PC-9 (cell line): ENCODE measurements at regions not wholly inside any gene's neighbourhood (a gene's known extent, or its start where the extent isn't known, plus 50 kb on each side); places are given as distances from the start of the nearest gene placed in this dataset.

Experiments used
- BruUV-seq: library from RNA; stranded (reverse); fragments of 400-500 nt; replicated peaks from 2 replicates; lab custom pipeline; 2021; lab: Mats Ljungman, UMichigan
- CTCF ChIA-PET: fragments of 300-600 bp; sonication (Branson Sonifier 250); formaldehyde crosslinking; loops from one replicate; lab custom pipeline; 2022; ENCODE audit warnings: antibody characterized with exemption; lab: Charles Lee
- POLR2A ChIA-PET: fragments of 300-600 bp; sonication (Branson Sonifier 250); formaldehyde crosslinking; loops from one replicate; lab custom pipeline; 2022; ENCODE audit warnings: antibody characterized with exemption; ENCODE audit not compliant: unreplicated experiment; lab: Charles Lee
- DNase-seq, 2 experiments: peaks; one replicate each; pipeline versions ENCODE4 v3.0.0 to v3.0.0-alpha.2; 2015 to 2022; ENCODE audit warnings: mixed read lengths in 1 of 2
- H2AFZ ChIP-seq: fragments of 200-600 bp; sonication (generic); 2 replicates; pipeline ENCODE4 v1.8.1; 2017; ENCODE audit warnings: antibody characterized with exemption
- H3F3A ChIP-seq: fragments of 200-600 bp; sonication (generic); 2 replicates; pipeline ENCODE4 v1.8.1; 2017; ENCODE audit warnings: antibody characterized with exemption, mild to moderate bottlenecking, low read depth; ENCODE audit not compliant: insufficient read depth
- H3K27ac ChIP-seq: fragments of 200-600 bp; sonication (generic); 2 replicates; pipeline ENCODE4 v1.6.1; 2016; ENCODE audit warnings: mixed run types
- H3K27me3 ChIP-seq: fragments of 200-600 bp; sonication (generic); 2 replicates; pipeline ENCODE4 v1.6.1; 2016; ENCODE audit warnings: low read depth, mixed run types; ENCODE audit not compliant: insufficient read depth
- H3K36me3 ChIP-seq: fragments of 200-600 bp; sonication (generic); 2 replicates; pipeline ENCODE4 v1.6.1; 2016; ENCODE audit warnings: low read depth, mixed run types
- H3K4me1 ChIP-seq: fragments of 200-600 bp; sonication (generic); replicated peaks from 2 replicates; pipeline ENCODE4 v1.6.1; 2016; ENCODE audit warnings: mixed run types; ENCODE audit not compliant: insufficient read depth
- H3K4me2 ChIP-seq: fragments of 200-600 bp; sonication (generic); 2 replicates; pipeline ENCODE4 v1.6.1; 2017; ENCODE audit warnings: mixed run types
- H3K4me3 ChIP-seq: fragments of 200-600 bp; sonication (generic); 2 replicates; pipeline ENCODE4 v1.6.1; 2016; ENCODE audit warnings: mixed run types
- H3K79me2 ChIP-seq: fragments of 200-600 bp; sonication (generic); 2 replicates; pipeline ENCODE4 v1.6.1; 2017; ENCODE audit warnings: low read depth, mixed run types
- H3K9me2 ChIP-seq: fragments of 200-600 bp; sonication (generic); 2 replicates; pipeline ENCODE4 v1.8.1; 2017; ENCODE audit warnings: mild to moderate bottlenecking; ENCODE audit not compliant: insufficient read depth
- H3K9me3 ChIP-seq: fragments of 200-600 bp; sonication (generic); 2 replicates; pipeline ENCODE4 v1.8.1; 2016; ENCODE audit warnings: low read depth; ENCODE audit not compliant: insufficient read depth
- H4K20me1 ChIP-seq: fragments of 200-600 bp; sonication (generic); 2 replicates; pipeline ENCODE4 v1.8.1; 2017; ENCODE audit not compliant: insufficient read depth
- CTCF ChIP-seq: fragments of 200-600 bp; sonication (generic); conservative IDR thresholded peaks from 2 replicates; pipeline ENCODE4 v1.6.1; 2017; ENCODE audit warnings: mixed run types, antibody characterized with exemption, mild to moderate bottlenecking, moderate library complexity
- EZH2 ChIP-seq: fragments of 200-600 bp; sonication (generic); IDR thresholded peaks from 2 replicates; pipeline ENCODE4 v1.8.0; 2017; ENCODE audit warnings: antibody characterized with exemption, low read depth
- intact Hi-C: fragments of 100-400 bp; cut with micrococcal nuclease; formaldehyde crosslinking; loops from one replicate; pipeline ENCODE4 v1.10.0; 2022; ENCODE audit not compliant: unreplicated experiment

- BruUV-seq: no TSS peak
- ChIA-PET POLR2A (no interaction called here), CTCF (no interaction called here)
- no peaks in the 10 kb centered on the region for H4K20me1 ChIP-seq
- H3K36me3 ChIP-seq: no peaks in the 10 kb centered on the region
- no peaks in the 10 kb centered on the region for H3F3A ChIP-seq
- H3K4me1 ChIP-seq: no peaks in the 10 kb centered on the region
- no peak overlapping the region for H3K27ac ChIP-seq
- DNase-seq: no peak
- H2AFZ ChIP-seq: no peak overlapping the region
- TF ChIP-seq EZH2: no peak
- no peak for TF ChIP-seq CTCF
- no peaks in the 10 kb centered on the region for H3K79me2 ChIP-seq
- H3K9me2 ChIP-seq: no peaks in the 10 kb centered on the region; the same call in 1 of the 2 replicates
- H3K27me3 ChIP-seq: no peaks in the 10 kb centered on the region
- no peak overlapping the region for H3K4me2 ChIP-seq
- H3K4me3 ChIP-seq: no peak overlapping the region
- H3K9me3 ChIP-seq: no peaks in the 10 kb centered on the region
- intact Hi-C loops: no loop called here
Measured at GRCh38 chr13:74986609-74987008, 495.4 kb downstream of the TBC1D4 start.

GRCh38 chr13:74979703-74980102 is 502.3 kb downstream of the TBC1D4 start:
- no peaks in the 10 kb centered on the region for H3K79me2 ChIP-seq
- H3K36me3 ChIP-seq: no peaks in the 10 kb centered on the region
- no peaks in the 10 kb centered on the region for H3K4me1 ChIP-seq
- H2AFZ ChIP-seq: no peak overlapping the region
- intact Hi-C loops: no loop called here
- no peak for TF ChIP-seq EZH2
- BruUV-seq: no TSS peak
- no peaks in the 10 kb centered on the region for H3K9me2 ChIP-seq
- CTCF ChIA-PET: no interaction called here
- no peak overlapping the region for H3K4me3 ChIP-seq
- no peak overlapping the region for H3K4me2 ChIP-seq
- no peaks in the 10 kb centered on the region for H3K9me3 ChIP-seq
- H3F3A ChIP-seq: no peaks in the 10 kb centered on the region
- POLR2A ChIA-PET: no interaction called here
- no peaks in the 10 kb centered on the region for H3K27me3 ChIP-seq
- DNase-seq: no peak
- H4K20me1 ChIP-seq: no peaks in the 10 kb centered on the region; the same call in 1 of the 2 replicates
- no peak overlapping the region for H3K27ac ChIP-seq

- Histone ChIP-seq H3K36me3 (no peaks in the 10 kb centered on the region), H3K4me2 (no peak overlapping the region), H3K9me3 (no peaks in the 10 kb centered on the region), H3K79me2 (no peaks in the 10 kb centered on the region), H2AFZ (no peak overlapping the region), H3K27me3 (no peaks in the 10 kb centered on the region), H3K4me1 (no peaks in the 10 kb centered on the region), H3F3A (no peaks in the 10 kb centered on the region), H3K27ac (no peak overlapping the region), H3K4me3 (no peak overlapping the region), H3K9me2 (no peaks in the 10 kb centered on the region), H4K20me1 (no peaks in the 10 kb centered on the region; the same call in 1 of the 2 replicates)
- no peak for DNase-seq
- intact Hi-C loops: no loop called here
- CTCF ChIA-PET: no interaction called here
- POLR2A ChIA-PET: no interaction called here
- TF ChIP-seq EZH2 (no peak), CTCF (no peak)
- no TSS peak for BruUV-seq
Measured at GRCh38 chr13:74978591-74978990, 503.4 kb downstream of the TBC1D4 start.

- Histone ChIP-seq H2AFZ (no peak overlapping the region), H3K4me1 (no peaks in the 10 kb centered on the region), H3K27me3 (no peaks in the 10 kb centered on the region), H4K20me1 (no peaks in the 10 kb centered on the region; the same call in 1 of the 2 replicates), H3K9me3 (no peaks in the 10 kb centered on the region), H3K27ac (no peak overlapping the region), H3F3A (no peaks in the 10 kb centered on the region), H3K4me3 (no peak overlapping the region), H3K4me2 (no peak overlapping the region), H3K36me3 (no peaks in the 10 kb centered on the region), H3K9me2 (no peaks in the 10 kb centered on the region), H3K79me2 (no peaks in the 10 kb centered on the region)
- intact Hi-C loops: no loop called here
- BruUV-seq: no TSS peak
- DNase-seq: no peak
- ChIA-PET POLR2A (no interaction called here), CTCF (no interaction called here)
- no peak for TF ChIP-seq EZH2
- no peak for TF ChIP-seq CTCF
Measured at GRCh38 chr13:74977498-74977897, 504.5 kb downstream of the TBC1D4 start.
